Endodermal cell (in vitro differentiated cells): ENCODE measurements at regions not wholly inside any gene's neighbourhood (a gene's known extent, or its start where the extent isn't known, plus 50 kb on each side); places are given as distances from the start of the nearest gene placed in this dataset.

Experiments
- DNase-seq: peaks from one replicate; pipeline ENCODE4 v3.0.0-alpha.2; 2017
- H3K27ac ChIP-seq: 2 replicates; pipeline ENCODE4 v1.5.1; 2013; ENCODE audit warnings: mild to moderate bottlenecking, low read depth, low read length, moderate library complexity
- H3K27me3 ChIP-seq: 2 replicates; pipeline ENCODE4 v1.6.1; 2013; ENCODE audit warnings: mild to moderate bottlenecking, low read length, moderate library complexity; ENCODE audit not compliant: insufficient read depth, control insufficient read depth, poor library complexity, severe bottlenecking
- H3K36me3 ChIP-seq: 2 replicates; pipeline ENCODE4 v1.7.0; 2013; ENCODE audit warnings: mild to moderate bottlenecking, low read length, moderate library complexity; ENCODE audit not compliant: control insufficient read depth, insufficient read depth
- H3K4me1 ChIP-seq: one replicate; pipeline ENCODE4 v1.7.0; 2013; ENCODE audit warnings: low read length; ENCODE audit not compliant: control insufficient read depth, insufficient read depth
- H3K4me3 ChIP-seq: 2 replicates; pipeline ENCODE4 v1.5.1; 2013; ENCODE audit warnings: mild to moderate bottlenecking, low read length, moderate library complexity
- H3K9ac ChIP-seq: 2 replicates; pipeline ENCODE4 v1.6.1; 2013; ENCODE audit warnings: mild to moderate bottlenecking, low read length, moderate library complexity; ENCODE audit not compliant: poor library complexity, severe bottlenecking; ENCODE audit errors: extremely low read depth
- H3K9me3 ChIP-seq: 2 replicates; pipeline ENCODE4 v1.6.1; 2013; ENCODE audit warnings: mild to moderate bottlenecking, low read length, moderate library complexity; ENCODE audit not compliant: control insufficient read depth
- H3K27ac Mint-ChIP-seq: 2 replicates; pipeline ENCODE4 v1.8.0; 2020; ENCODE audit warnings: mixed read lengths
- H3K27me3 Mint-ChIP-seq: 2 replicates; pipeline ENCODE4 v1.8.0; 2021; ENCODE audit warnings: mild to moderate bottlenecking, mixed read lengths; ENCODE audit not compliant: insufficient read depth
- H3K36me3 Mint-ChIP-seq: 2 replicates; pipeline ENCODE4 v1.8.0; 2020; ENCODE audit warnings: low read depth, mixed read lengths
- H3K4me1 Mint-ChIP-seq: 2 replicates; pipeline ENCODE4 v1.8.0; 2020; ENCODE audit warnings: mixed read lengths
- H3K4me3 Mint-ChIP-seq: 2 replicates; pipeline ENCODE4 v1.8.0; 2020; ENCODE audit warnings: mild to moderate bottlenecking, moderate library complexity, mixed read lengths
- H3K9me3 Mint-ChIP-seq: 2 replicates; pipeline ENCODE4 v1.8.0; 2020; ENCODE audit warnings: mild to moderate bottlenecking, mixed read lengths
- CTCF ChIP-seq: fragments of 200-600 bp; sonication (generic); conservative IDR thresholded peaks from 2 replicates; pipeline ENCODE4 v1.5.0; 2021; ENCODE audit warnings: antibody characterized with exemption, mild to moderate bottlenecking
- WGBS, 2 experiments: methylation state at CpG; one replicate each; pipeline versions ENCODE4 v1.1.5 to v1.1.7; 2013; ENCODE audit warnings: missing lambda C conversion rate in 2 of 2, mixed read lengths in 1 of 2; ENCODE audit not compliant: insufficient coverage in 1 of 2, insufficient read length in 1 of 2; 5-methylcytosine and 5-hydroxymethylcytosine counted together

- 75 to 79% methylated on average over 7 to 9 of the region's 9 CpGs for WGBS, 2 experiments
- no peak overlapping the region for H3K9ac ChIP-seq
- H3K4me1 ChIP-seq = no peaks in the 10 kb centered on the region
- no peak for DNase-seq
- no peak overlapping the region for H3K27ac ChIP-seq
- no peaks in the 10 kb centered on the region for H3K27me3 ChIP-seq
- no peaks in the 10 kb centered on the region for H3K9me3 Mint-ChIP-seq
- H3K4me3 ChIP-seq = no peak overlapping the region
- H3K4me3 Mint-ChIP-seq = no peak overlapping the region
- no peaks in the 10 kb centered on the region for H3K9me3 ChIP-seq
- H3K4me1 Mint-ChIP-seq = peaks cover 2% of the 10 kb centered on the region
- no peaks in the 10 kb centered on the region for H3K36me3 ChIP-seq
- no peak for TF ChIP-seq CTCF
- peaks cover 3% of the 10 kb centered on the region for H3K27me3 Mint-ChIP-seq
- no peaks in the 10 kb centered on the region for H3K36me3 Mint-ChIP-seq
- no peak overlapping the region for H3K27ac Mint-ChIP-seq
These were observed 145.5 kb downstream of the SHOX start for GRCh38 chrX:776061-776460.

GRCh38 chrX:774536-774935, 143.9 kb downstream of the SHOX start:
- no peaks in the 10 kb centered on the region for H3K9me3 ChIP-seq
- Mint-ChIP-seq H3K4me3 (no peak overlapping the region), H3K27ac (no peak overlapping the region), H3K36me3 (no peaks in the 10 kb centered on the region), H3K9me3 (no peaks in the 10 kb centered on the region), H3K27me3 (peaks cover 5% of the 10 kb centered on the region), H3K4me1 (peaks cover 2% of the 10 kb centered on the region)
- WGBS, 2 experiments = 86 to 90% methylated on average over 2 to 8 of the region's 8 CpGs
- no peak overlapping the region for H3K27ac ChIP-seq
- H3K9ac ChIP-seq = no peak overlapping the region
- H3K27me3 ChIP-seq = no peaks in the 10 kb centered on the region
- TF ChIP-seq CTCF = no peak
- no peak for DNase-seq
- H3K4me1 ChIP-seq = no peaks in the 10 kb centered on the region
- H3K4me3 ChIP-seq = no peak overlapping the region
- no peaks in the 10 kb centered on the region for H3K36me3 ChIP-seq

- Mint-ChIP-seq H3K27me3 (peaks cover 5% of the 10 kb centered on the region), H3K36me3 (no peaks in the 10 kb centered on the region), H3K27ac (no peak overlapping the region), H3K4me1 (peaks cover 2% of the 10 kb centered on the region), H3K9me3 (no peaks in the 10 kb centered on the region), H3K4me3 (no peak overlapping the region)
- no peak for TF ChIP-seq CTCF
- no peaks in the 10 kb centered on the region for H3K27me3 ChIP-seq
- H3K9me3 ChIP-seq = no peaks in the 10 kb centered on the region
- no peak overlapping the region for H3K9ac ChIP-seq
- no peaks in the 10 kb centered on the region for H3K4me1 ChIP-seq
- no peaks in the 10 kb centered on the region for H3K36me3 ChIP-seq
- DNase-seq = no peak
- H3K27ac ChIP-seq = no peak overlapping the region
- WGBS, 2 experiments = 84 to 89% methylated on average over 6 to 9 of the region's 9 CpGs
- no peak overlapping the region for H3K4me3 ChIP-seq
These were observed 142.9 kb downstream of the SHOX start for GRCh38 chrX:773292-774025.
